ENCODE measurements at regions not wholly inside any gene's neighbourhood (a gene's known extent, or its start where the extent isn't known, plus 50 kb on each side); places are given as distances from the start of the nearest gene placed in this dataset.

DNA sequence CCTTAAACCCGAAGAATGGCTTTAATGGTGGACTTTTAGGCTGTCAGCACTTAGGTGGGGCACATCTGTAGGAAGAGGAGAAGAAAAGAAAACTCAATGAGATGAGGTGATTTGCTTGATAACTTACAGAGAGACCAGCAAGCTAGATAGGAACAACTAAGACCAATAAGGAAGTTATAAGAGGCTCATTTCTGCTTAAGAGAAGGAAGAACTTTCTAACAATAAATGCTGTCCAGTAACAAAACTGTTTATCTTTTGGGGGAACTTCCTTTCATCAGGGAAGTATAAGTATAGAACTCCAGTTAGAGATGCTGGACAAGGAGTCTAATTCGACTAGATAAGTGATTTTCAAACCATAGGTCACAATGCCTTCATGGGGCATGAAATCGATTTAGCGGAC lies 107.2 kb upstream of the SIRPA start:
- TF ChIP-seq, protein P1, sequence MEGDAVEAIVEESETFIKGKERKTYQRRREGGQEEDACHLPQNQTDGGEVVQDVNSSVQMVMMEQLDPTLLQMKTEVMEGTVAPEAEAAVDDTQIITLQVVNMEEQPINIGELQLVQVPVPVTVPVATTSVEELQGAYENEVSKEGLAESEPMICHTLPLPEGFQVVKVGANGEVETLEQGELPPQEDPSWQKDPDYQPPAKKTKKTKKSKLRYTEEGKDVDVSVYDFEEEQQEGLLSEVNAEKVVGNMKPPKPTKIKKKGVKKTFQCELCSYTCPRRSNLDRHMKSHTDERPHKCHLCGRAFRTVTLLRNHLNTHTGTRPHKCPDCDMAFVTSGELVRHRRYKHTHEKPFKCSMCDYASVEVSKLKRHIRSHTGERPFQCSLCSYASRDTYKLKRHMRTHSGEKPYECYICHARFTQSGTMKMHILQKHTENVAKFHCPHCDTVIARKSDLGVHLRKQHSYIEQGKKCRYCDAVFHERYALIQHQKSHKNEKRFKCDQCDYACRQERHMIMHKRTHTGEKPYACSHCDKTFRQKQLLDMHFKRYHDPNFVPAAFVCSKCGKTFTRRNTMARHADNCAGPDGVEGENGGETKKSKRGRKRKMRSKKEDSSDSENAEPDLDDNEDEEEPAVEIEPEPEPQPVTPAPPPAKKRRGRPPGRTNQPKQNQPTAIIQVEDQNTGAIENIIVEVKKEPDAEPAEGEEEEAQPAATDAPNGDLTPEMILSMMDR (IDR thresholded peaks at IDR 0.05; ENCODE audit: unreplicated experiment) = no peak
- no peak overlapping the region for H3K27ac Mint-ChIP-seq
- no peaks in the 10 kb centered on the region for H3K4me1 Mint-ChIP-seq
- H3K27me3 Mint-ChIP-seq (ENCODE audit: low read depth) = peaks cover 82% of the 10 kb centered on the region
- H3K4me3 Mint-ChIP-seq = no peak overlapping the region
- no peaks in the 10 kb centered on the region for H3K36me3 Mint-ChIP-seq
- H3K9me3 Mint-ChIP-seq = no peaks in the 10 kb centered on the region
- DNase-seq (ENCODE audit: low spot score in 2 of 2, unreplicated experiment in 2 of 2) = no peak

DNA sequence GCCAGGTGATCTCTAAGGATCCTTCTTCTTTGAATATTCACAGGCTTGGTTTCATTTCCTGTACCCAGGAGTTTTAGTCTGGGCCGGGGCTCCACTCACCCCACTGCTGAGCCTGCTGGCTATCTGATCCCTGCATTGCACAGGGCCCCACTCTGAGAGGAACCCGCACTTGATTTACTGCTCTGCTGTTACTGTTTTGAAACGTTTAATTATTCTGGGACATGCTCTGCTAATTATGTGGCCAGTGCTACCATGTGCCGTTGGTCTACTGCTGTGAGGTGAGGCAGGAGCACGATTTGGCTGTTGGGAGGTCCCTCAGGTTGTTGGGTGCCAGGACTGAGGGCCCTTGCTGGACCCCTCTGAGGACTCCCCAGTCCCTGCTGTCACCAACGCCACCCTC lies 108.7 kb upstream of the SIRPA start:
- DNase-seq (ENCODE audit: low spot score in 2 of 2, unreplicated experiment in 2 of 2) = no peak
- TF ChIP-seq, protein P1 (IDR thresholded peaks at IDR 0.05; ENCODE audit: unreplicated experiment) = no peak
- Mint-ChIP-seq H3K27ac (no peak overlapping the region), H3K27me3 (ENCODE audit: low read depth) (peaks cover 79% of the 10 kb centered on the region), H3K9me3 (no peaks in the 10 kb centered on the region), H3K4me1 (no peaks in the 10 kb centered on the region), H3K36me3 (no peaks in the 10 kb centered on the region), H3K4me3 (no peak overlapping the region)

DNA sequence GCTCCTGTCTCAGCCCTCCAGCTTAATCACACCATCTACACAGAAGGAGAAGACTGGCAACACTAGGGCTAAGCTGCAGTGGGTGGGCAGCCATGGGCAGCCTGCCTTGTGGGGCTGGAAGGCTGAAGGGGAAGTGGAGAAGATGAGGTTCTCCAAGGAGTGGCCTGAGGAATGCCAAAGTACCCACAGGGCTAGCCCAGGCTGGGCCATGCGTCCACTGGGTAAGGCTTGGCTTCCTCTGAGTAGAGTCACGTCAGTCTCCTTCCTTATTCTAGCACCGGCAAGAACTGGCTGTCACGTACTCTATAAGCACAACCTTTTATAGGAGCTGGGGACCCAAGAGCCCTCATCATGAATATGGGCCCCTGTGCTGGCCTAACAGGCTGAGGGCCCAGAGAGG lies 110.6 kb upstream of the SIRPA start:
- Mint-ChIP-seq H3K27ac (no peak overlapping the region), H3K36me3 (no peaks in the 10 kb centered on the region), H3K4me3 (no peak overlapping the region), H3K9me3 (no peaks in the 10 kb centered on the region), H3K27me3 (ENCODE audit: low read depth) (peaks cover 84% of the 10 kb centered on the region), H3K4me1 (no peaks in the 10 kb centered on the region)
- no peak for DNase-seq (ENCODE audit: low spot score in 2 of 2, unreplicated experiment in 2 of 2)
- TF ChIP-seq, protein P1 (IDR thresholded peaks at IDR 0.05; ENCODE audit: unreplicated experiment) = no peak

DNA sequence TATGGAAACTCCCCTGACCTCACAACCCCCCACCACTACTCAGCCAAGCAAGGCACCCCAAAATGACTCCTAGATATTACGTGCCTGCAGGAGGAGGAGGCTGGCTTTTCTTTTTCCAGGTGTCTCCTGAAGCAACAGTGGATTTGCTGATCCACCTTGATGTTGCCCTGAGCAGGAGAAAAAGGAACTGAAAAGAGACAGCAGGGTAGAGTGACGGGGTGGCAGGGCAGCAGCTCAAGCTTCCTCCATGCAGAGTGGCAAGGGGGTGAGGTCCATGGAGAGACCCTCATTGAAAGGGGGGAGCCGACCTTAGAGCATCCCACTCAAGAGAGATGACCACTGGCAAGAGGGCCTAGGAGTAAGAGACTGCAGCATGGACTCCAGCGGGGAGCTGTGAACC lies 112.0 kb upstream of the SIRPA start:
- TF ChIP-seq, protein P1 (IDR thresholded peaks at IDR 0.05; ENCODE audit: unreplicated experiment) = no peak
- Mint-ChIP-seq H3K4me1 (no peaks in the 10 kb centered on the region), H3K27me3 (ENCODE audit: low read depth) (peaks cover 77% of the 10 kb centered on the region), H3K27ac (no peak overlapping the region), H3K36me3 (no peaks in the 10 kb centered on the region), H3K9me3 (no peaks in the 10 kb centered on the region), H3K4me3 (no peak overlapping the region)
- DNase-seq (ENCODE audit: low spot score in 2 of 2, unreplicated experiment in 2 of 2) = no peak

DNA sequence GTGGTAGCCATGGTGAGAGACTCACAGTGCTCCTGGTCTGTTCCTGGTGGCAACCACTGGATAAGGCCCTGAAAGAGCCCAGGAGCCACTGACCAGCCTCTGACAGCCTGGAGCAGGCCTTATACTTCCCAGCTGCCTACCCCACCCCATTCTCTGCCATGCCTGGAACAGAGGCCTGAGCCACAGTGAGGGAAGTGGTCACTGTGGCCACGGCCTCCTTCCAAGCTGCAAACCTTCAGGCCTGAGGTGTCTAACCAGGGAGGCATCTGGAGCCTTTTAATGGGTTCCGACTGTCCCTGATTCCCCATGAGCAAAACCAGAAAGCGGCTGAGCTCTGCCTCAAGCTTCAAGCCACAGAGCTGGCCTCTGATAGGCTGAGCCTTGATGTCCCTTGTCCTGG lies 113.0 kb upstream of the SIRPA start:
- no peak for DNase-seq (ENCODE audit: low spot score in 2 of 2, unreplicated experiment in 2 of 2)
- Mint-ChIP-seq H3K27ac (no peak overlapping the region), H3K27me3 (ENCODE audit: low read depth) (peaks cover 66% of the 10 kb centered on the region), H3K36me3 (no peaks in the 10 kb centered on the region), H3K4me1 (peaks cover 4% of the 10 kb centered on the region), H3K4me3 (no peak overlapping the region), H3K9me3 (no peaks in the 10 kb centered on the region)
- TF ChIP-seq, protein P1 (IDR thresholded peaks at IDR 0.05; ENCODE audit: unreplicated experiment) = no peak

DNA sequence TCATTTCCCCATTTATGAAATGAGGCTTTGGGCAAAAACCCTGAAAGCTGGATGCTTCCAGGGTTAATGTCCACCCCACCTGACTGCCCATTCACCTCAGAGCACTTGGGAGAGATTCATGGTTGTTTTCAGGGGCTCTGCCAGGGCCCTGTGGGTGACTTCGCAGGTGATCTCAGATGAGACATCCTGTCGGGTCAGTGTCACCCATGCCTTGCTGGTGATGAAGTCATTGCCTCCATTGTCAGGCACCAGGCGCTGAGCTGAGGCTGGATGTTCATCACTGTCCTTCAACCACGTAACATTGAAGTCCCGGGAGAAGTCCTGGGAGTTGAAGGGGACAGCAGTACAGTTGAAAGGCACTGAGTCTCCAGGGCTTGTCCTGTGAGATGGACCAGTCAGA lies 115.6 kb upstream of the SIRPA start:
- H3K27ac Mint-ChIP-seq = no peak overlapping the region
- H3K9me3 Mint-ChIP-seq = no peaks in the 10 kb centered on the region
- peaks cover 14% of the 10 kb centered on the region for H3K4me1 Mint-ChIP-seq
- TF ChIP-seq, protein P1 (IDR thresholded peaks at IDR 0.05; ENCODE audit: unreplicated experiment) = no peak
- no peak overlapping the region for H3K4me3 Mint-ChIP-seq
- peaks cover under 1% of the 10 kb centered on the region for H3K36me3 Mint-ChIP-seq
- DNase-seq (ENCODE audit: low spot score in 2 of 2, unreplicated experiment in 2 of 2) = no peak
- H3K27me3 Mint-ChIP-seq (ENCODE audit: low read depth) = peaks cover 42% of the 10 kb centered on the region

All from mesothelial cell of epicardium (in vitro differentiated cells).